ENCODE measurements at regions not wholly inside any gene's neighbourhood (a gene's known extent, or its start where the extent isn't known, plus 50 kb on each side); places are given as distances from the start of the nearest gene placed in this dataset.

DNA sequence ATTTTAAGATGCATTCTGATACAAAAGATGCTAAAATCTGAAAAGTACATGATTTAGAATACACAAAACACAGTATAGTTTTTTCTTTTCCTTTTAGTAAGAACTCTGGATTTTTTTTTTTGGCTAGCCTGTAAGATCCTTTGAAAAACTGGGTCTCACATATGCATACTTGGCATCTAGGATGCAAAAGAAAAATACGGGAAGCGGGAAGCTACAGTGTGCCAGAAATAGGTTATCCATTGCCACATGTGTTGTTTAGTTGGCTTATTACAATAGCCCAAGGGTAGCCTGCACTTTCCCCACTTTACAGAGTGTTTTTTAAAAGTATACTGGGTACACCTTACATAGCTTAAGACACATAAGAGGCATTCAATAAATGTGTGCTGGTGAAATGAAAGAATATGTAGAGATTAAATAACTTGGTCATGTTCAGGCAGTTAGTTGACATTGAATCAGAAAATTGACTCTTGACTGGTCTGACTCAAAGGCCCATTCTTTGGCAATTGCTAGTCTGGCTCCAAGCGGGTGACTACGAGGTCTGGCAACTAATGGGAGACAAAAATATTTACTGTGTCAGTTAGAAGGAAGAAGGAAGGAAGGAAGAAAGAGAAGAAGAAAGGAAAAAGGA, 286.8 kb upstream of the TRIB2 start:
- peak; percentile 74 for DNase-seq
- Mint-ChIP-seq H3K27me3 (ENCODE audit: insufficient read depth) (no peaks in the 10 kb centered on the region; the same call in 1 of the 2 replicates), H3K9me3 (no peaks in the 10 kb centered on the region), H3K4me1 (ENCODE audit: low read depth) (peaks cover 49% of the 10 kb centered on the region), H3K4me3 (peak overlapping the region; percentile 31), H3K36me3 (ENCODE audit: low read depth) (no peaks in the 10 kb centered on the region), H3K27ac (peak overlapping the region; percentile 78)
- TF ChIP-seq CTCF (IDR thresholded peaks at IDR 0.05), result no peak

GRCh38 chr2:12430407-12431133, 286.2 kb upstream of the TRIB2 start:
- H3K27me3 Mint-ChIP-seq (ENCODE audit: insufficient read depth), result no peaks in the 10 kb centered on the region; the same call in 1 of the 2 replicates
- no peak for TF ChIP-seq CTCF (IDR thresholded peaks at IDR 0.05)
- no peaks in the 10 kb centered on the region for H3K36me3 Mint-ChIP-seq (ENCODE audit: low read depth)
- H3K27ac Mint-ChIP-seq, result peak overlapping the region; percentile 78
- H3K4me3 Mint-ChIP-seq, result peak overlapping the region; percentile 31
- no peak for DNase-seq
- no peaks in the 10 kb centered on the region for H3K9me3 Mint-ChIP-seq
- peaks cover 49% of the 10 kb centered on the region for H3K4me1 Mint-ChIP-seq (ENCODE audit: low read depth)

DNA sequence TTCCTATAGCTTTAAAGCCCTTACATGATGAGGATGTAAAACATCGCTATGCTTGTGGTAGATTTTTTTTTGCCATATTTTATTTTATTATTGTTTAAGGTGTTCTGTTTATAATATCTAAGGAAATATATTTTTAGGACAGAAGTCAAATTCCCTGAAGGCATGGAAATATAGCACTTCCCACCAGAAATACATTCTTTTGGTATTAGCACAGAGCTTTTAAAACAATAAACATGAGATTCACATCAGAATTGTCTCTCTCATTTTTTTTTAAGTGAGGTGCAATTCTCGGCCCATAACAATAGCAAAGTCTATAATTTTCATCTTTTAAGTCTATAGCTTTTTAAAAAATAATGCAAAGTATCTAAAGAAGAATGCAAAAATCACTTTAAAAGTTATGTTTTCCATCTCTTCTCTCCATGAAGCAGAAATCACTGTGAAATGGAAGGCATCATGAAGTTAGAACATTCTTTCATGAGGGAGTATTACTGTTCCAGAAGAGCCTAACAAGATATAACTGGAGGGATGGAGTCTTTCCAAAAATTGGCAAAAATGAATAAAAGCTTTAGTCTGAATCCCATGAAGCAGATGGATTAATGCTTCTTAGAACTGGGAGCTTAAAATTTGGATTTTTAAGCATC, 283.6 kb upstream of the TRIB2 start:
- Mint-ChIP-seq H3K27me3 (ENCODE audit: insufficient read depth) (no peaks in the 10 kb centered on the region), H3K9me3 (no peaks in the 10 kb centered on the region)

GRCh38 chr2:12433626-12433990, 283.1 kb upstream of the TRIB2 start:
- peaks cover 41% of the 10 kb centered on the region for H3K4me1 Mint-ChIP-seq (ENCODE audit: low read depth)
- no peak overlapping the region for H3K27ac Mint-ChIP-seq
- DNase-seq, result no peak
- no peak for TF ChIP-seq CTCF (IDR thresholded peaks at IDR 0.05)
- H3K27me3 Mint-ChIP-seq (ENCODE audit: insufficient read depth), result no peaks in the 10 kb centered on the region
- H3K9me3 Mint-ChIP-seq, result no peaks in the 10 kb centered on the region
- no peak overlapping the region for H3K4me3 Mint-ChIP-seq
- no peaks in the 10 kb centered on the region for H3K36me3 Mint-ChIP-seq (ENCODE audit: low read depth)

More for the DNA sequence above, 283.6 kb upstream of the TRIB2 start:
- H3K4me3 Mint-ChIP-seq, result no peak overlapping the region
- H3K4me1 Mint-ChIP-seq (ENCODE audit: low read depth), result peaks cover 46% of the 10 kb centered on the region
- no peak for TF ChIP-seq CTCF (IDR thresholded peaks at IDR 0.05)
- no peak overlapping the region for H3K27ac Mint-ChIP-seq
- H3K36me3 Mint-ChIP-seq (ENCODE audit: low read depth), result no peaks in the 10 kb centered on the region
- DNase-seq, result peak; percentile 17

- no peaks in the 10 kb centered on the region for H3K27me3 Mint-ChIP-seq (ENCODE audit: insufficient read depth)
- H3K4me3 Mint-ChIP-seq, result no peak overlapping the region
- TF ChIP-seq CTCF (IDR thresholded peaks at IDR 0.05), result no peak
- H3K27ac Mint-ChIP-seq, result no peak overlapping the region
- no peaks in the 10 kb centered on the region for H3K36me3 Mint-ChIP-seq (ENCODE audit: low read depth)
- H3K9me3 Mint-ChIP-seq, result no peaks in the 10 kb centered on the region
- peaks cover 30% of the 10 kb centered on the region for H3K4me1 Mint-ChIP-seq (ENCODE audit: low read depth)
- no peak for DNase-seq
Observed at GRCh38 chr2:12434630-12435098, 282.1 kb upstream of the TRIB2 start.

Data from HFFc6 (cell line).